SK-N-SH treated with all-trans-retinoic acid at 6 μM for 48 hours (cell line): ENCODE measurements at regions not wholly inside any gene's neighbourhood (a gene's known extent, or its start where the extent isn't known, plus 50 kb on each side); places are given as distances from the start of the nearest gene placed in this dataset.

Experiments
- ATAC-seq: fragments of 200-7000 bp; cut with Tn5 transposase; 3 replicates; pipeline ENCODE4 v1.9.1; 2020; ENCODE audit warnings: mild to moderate bottlenecking, moderate library complexity
- ARNTL ChIP-seq: fragments of 450-650 bp; formaldehyde crosslinking; IDR thresholded peaks from 2 replicates; pipeline ENCODE4 v1.5.0; 2020; ENCODE audit warnings: low read depth, mild to moderate bottlenecking, moderate library complexity, borderline replicate concordance
- BACH2 ChIP-seq: fragments of 250-450 bp; sonication (Bioruptor Pico); IDR thresholded peaks from 2 replicates; pipeline ENCODE4 v1.9.0; 2021; ENCODE audit warnings: mild to moderate bottlenecking, borderline replicate concordance
- CSDC2 ChIP-seq: fragments of 250-450 bp; sonication (Bioruptor Pico); IDR thresholded peaks from 2 replicates; pipeline ENCODE4 v1.5.0; 2020; ENCODE audit warnings: mild to moderate bottlenecking, moderate library complexity
- ESRRG ChIP-seq: fragments of 250-450 bp; sonication (Bioruptor Pico); IDR thresholded peaks from 2 replicates; pipeline ENCODE4 v1.6.1; 2021; ENCODE audit warnings: mild to moderate bottlenecking
- GLIS3 ChIP-seq: fragments of 250-450 bp; sonication (Bioruptor Pico); IDR thresholded peaks from 2 replicates; pipeline ENCODE4 v1.5.0; 2020; ENCODE audit warnings: mild to moderate bottlenecking, moderate library complexity
- ISL1 ChIP-seq: fragments of 250-450 bp; sonication (Bioruptor Pico); IDR thresholded peaks from 2 replicates; pipeline ENCODE4 v2.1.2; 2022; ENCODE audit warnings: mild to moderate bottlenecking, moderate library complexity
- OSR1 ChIP-seq: fragments of 250-450 bp; sonication (Bioruptor Pico); IDR thresholded peaks from 2 replicates; pipeline ENCODE4 v1.8.0; 2022; ENCODE audit warnings: moderate library complexity, mild to moderate bottlenecking, inconsistent platforms
- PPARA ChIP-seq: fragments of 250-450 bp; sonication (Bioruptor Pico); IDR thresholded peaks from 2 replicates; pipeline ENCODE4 v1.5.0; 2020; ENCODE audit warnings: mild to moderate bottlenecking, borderline replicate concordance
- RARB ChIP-seq: fragments of 250-450 bp; sonication (Bioruptor Pico); IDR thresholded peaks from 2 replicates; pipeline ENCODE4 v1.8.0; 2021; ENCODE audit warnings: mild to moderate bottlenecking, moderate library complexity
- SNAI2 ChIP-seq: fragments of 250-450 bp; sonication (Bioruptor Pico); IDR thresholded peaks from 2 replicates; pipeline ENCODE4 v1.5.0; 2020; ENCODE audit warnings: mild to moderate bottlenecking, moderate library complexity
- TCF4 ChIP-seq: fragments of 250-450 bp; sonication (Bioruptor Pico); IDR thresholded peaks from 2 replicates; pipeline ENCODE4 v1.8.0; 2021; ENCODE audit warnings: mild to moderate bottlenecking, moderate library complexity, borderline replicate concordance
- TOX ChIP-seq: fragments of 250-450 bp; sonication (Bioruptor Pico); IDR thresholded peaks from 2 replicates; pipeline ENCODE4 v1.8.0; 2021; ENCODE audit warnings: mild to moderate bottlenecking, moderate library complexity, borderline replicate concordance
- ZFP3 ChIP-seq: fragments of 250-450 bp; sonication (Bioruptor Pico); IDR thresholded peaks from 2 replicates; pipeline ENCODE4 v1.5.0; 2020; ENCODE audit warnings: mild to moderate bottlenecking, moderate library complexity
- ZFP30 ChIP-seq: fragments of 450-650 bp; formaldehyde crosslinking; IDR thresholded peaks from 2 replicates; pipeline ENCODE4 v1.5.0; 2022; ENCODE audit warnings: mild to moderate bottlenecking, moderate library complexity
- ZNF565 ChIP-seq: fragments of 450-650 bp; formaldehyde crosslinking; conservative IDR thresholded peaks from 2 replicates; pipeline ENCODE4 v1.5.0; 2020; ENCODE audit warnings: low read depth, mild to moderate bottlenecking, moderate library complexity
- ZNF70 ChIP-seq: fragments of 450-650 bp; formaldehyde crosslinking; IDR thresholded peaks from 2 replicates; pipeline ENCODE4 v1.5.0; 2020; ENCODE audit warnings: mild to moderate bottlenecking, moderate library complexity
- ZNF8 ChIP-seq: fragments of 450-650 bp; formaldehyde crosslinking; IDR thresholded peaks from 2 replicates; pipeline ENCODE4 v1.5.0; 2020; ENCODE audit warnings: mild to moderate bottlenecking, moderate library complexity
- TF ChIP-seq, protein P1 (sequence below): fragments of 250-450 bp; sonication (Bioruptor Pico); IDR thresholded peaks from 2 replicates; pipeline ENCODE4 v1.8.0; 2021; ENCODE audit warnings: low read depth, mild to moderate bottlenecking, moderate library complexity, borderline replicate concordance
- TF ChIP-seq, protein P2 (sequence below): fragments of 250-450 bp; sonication (Bioruptor Pico); IDR thresholded peaks from 2 replicates; pipeline ENCODE4 v1.8.0; 2020; ENCODE audit warnings: mild to moderate bottlenecking, moderate library complexity, borderline replicate concordance
- TF ChIP-seq, protein P3 (sequence below): fragments of 250-450 bp; sonication (Bioruptor Pico); IDR thresholded peaks from 2 replicates; pipeline ENCODE4 v1.5.1; 2020; ENCODE audit warnings: low read depth, mild to moderate bottlenecking, moderate library complexity
- TF ChIP-seq, protein P4 (sequence below): fragments of 250-450 bp; sonication (Bioruptor Pico); IDR thresholded peaks from 2 replicates; pipeline ENCODE4 v1.5.0; 2020; ENCODE audit warnings: mild to moderate bottlenecking, moderate library complexity
- TF ChIP-seq, protein P5 (sequence below): fragments of 250-450 bp; sonication (Bioruptor Pico); IDR thresholded peaks from 2 replicates; pipeline ENCODE4 v1.5.1; 2021; ENCODE audit warnings: mild to moderate bottlenecking, moderate library complexity

DNA sequence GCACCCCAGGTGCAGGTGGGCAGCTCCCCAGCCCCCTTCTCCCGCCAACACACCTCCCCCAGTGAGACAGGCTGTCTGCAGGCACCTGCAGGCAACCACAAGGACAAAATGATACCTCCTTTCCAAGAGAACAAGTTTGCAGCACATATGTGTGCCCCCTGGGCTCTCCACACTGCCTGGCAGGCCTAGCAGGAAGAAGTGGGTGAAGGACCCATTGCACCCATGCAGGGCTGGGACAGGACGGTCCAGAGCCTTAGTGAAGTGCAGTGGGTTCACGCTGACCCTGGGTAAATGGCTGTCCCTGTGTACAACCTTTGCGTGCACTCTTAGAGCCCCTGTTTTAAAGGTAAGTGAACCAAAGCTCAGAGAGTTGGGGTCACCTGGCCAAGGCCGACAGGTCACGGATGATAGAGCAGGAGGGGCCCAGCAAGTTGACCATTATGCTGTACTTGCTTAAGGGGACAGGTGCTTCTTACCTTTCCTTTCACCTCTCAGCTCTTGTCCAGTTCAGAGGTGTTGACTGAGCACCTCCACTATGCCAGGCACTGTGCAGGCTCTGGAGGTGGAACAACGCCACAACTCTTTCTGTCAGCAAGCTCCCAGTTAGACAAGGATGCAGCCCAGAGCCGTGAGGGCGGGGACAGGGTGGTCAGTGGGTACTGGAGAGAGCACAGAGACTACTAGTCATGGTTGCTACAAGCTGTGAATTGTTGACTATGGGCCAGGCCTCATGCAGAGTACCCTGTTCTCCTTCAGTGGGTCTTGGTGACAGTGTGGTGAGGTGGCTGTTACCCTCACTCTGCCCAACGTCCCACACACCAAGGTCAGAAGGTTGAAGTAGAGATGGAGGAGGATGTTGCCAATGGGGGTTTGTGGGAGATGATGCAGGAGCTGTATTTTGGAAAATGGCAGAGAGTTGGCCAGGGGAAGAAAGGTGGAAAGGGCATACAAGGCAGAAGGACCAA lies 125.9 kb downstream of the PAPOLA start:
- TF ChIP-seq ZNF565 (CRISPR knock-in tag) (no peak), CSDC2 (no peak), ISL1 (CRISPR knock-in tag) (no peak), ARNTL (CRISPR knock-in tag) (no peak), BACH2 (CRISPR knock-in tag) (no peak), TCF4 (CRISPR knock-in tag) (no peak), TOX (CRISPR knock-in tag) (no peak)
- TF ChIP-seq, protein P1, sequence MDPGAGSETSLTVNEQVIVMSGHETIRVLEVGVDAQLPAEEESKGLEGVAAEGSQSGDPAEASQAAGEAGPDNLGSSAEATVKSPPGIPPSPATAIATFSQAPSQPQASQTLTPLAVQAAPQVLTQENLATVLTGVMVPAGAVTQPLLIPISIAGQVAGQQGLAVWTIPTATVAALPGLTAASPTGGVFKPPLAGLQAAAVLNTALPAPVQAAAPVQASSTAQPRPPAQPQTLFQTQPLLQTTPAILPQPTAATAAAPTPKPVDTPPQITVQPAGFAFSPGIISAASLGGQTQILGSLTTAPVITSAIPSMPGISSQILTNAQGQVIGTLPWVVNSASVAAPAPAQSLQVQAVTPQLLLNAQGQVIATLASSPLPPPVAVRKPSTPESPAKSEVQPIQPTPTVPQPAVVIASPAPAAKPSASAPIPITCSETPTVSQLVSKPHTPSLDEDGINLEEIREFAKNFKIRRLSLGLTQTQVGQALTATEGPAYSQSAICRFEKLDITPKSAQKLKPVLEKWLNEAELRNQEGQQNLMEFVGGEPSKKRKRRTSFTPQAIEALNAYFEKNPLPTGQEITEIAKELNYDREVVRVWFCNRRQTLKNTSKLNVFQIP (CRISPR knock-in tag) = no peak
- TF ChIP-seq, protein P2, sequence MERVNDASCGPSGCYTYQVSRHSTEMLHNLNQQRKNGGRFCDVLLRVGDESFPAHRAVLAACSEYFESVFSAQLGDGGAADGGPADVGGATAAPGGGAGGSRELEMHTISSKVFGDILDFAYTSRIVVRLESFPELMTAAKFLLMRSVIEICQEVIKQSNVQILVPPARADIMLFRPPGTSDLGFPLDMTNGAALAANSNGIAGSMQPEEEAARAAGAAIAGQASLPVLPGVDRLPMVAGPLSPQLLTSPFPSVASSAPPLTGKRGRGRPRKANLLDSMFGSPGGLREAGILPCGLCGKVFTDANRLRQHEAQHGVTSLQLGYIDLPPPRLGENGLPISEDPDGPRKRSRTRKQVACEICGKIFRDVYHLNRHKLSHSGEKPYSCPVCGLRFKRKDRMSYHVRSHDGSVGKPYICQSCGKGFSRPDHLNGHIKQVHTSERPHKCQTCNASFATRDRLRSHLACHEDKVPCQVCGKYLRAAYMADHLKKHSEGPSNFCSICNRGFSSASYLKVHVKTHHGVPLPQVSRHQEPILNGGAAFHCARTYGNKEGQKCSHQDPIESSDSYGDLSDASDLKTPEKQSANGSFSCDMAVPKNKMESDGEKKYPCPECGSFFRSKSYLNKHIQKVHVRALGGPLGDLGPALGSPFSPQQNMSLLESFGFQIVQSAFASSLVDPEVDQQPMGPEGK = no peak
- ATAC-seq = no peak

DNA sequence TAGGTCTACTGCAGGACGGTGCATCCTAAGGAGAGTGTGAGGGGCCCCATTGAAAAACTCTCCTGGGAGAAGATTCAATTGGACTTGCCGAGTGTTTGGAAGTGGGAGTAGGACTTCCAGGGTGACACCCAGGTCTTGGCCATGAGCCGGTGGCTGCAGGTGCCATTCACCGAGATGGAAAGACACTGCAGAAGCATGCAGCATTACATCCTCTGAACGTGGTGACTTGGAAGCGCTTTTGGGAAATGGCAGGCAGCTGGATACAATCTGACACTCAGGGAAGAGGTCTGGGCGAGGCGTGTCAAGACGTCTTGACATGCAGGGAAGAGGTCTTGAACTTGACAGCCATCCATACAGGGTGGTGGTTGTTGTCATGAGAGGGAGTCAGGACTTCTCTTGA lies 126.9 kb downstream of the PAPOLA start:
- TF ChIP-seq, protein P3, sequence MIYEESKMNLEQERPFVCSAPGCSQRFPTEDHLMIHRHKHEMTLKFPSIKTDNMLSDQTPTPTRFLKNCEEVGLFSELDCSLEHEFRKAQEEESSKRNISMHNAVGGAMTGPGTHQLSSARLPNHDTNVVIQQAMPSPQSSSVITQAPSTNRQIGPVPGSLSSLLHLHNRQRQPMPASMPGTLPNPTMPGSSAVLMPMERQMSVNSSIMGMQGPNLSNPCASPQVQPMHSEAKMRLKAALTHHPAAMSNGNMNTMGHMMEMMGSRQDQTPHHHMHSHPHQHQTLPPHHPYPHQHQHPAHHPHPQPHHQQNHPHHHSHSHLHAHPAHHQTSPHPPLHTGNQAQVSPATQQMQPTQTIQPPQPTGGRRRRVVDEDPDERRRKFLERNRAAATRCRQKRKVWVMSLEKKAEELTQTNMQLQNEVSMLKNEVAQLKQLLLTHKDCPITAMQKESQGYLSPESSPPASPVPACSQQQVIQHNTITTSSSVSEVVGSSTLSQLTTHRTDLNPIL (CRISPR knock-in tag) = no peak
- no peak for TF ChIP-seq ARNTL (CRISPR knock-in tag)
- no peak for ATAC-seq

DNA sequence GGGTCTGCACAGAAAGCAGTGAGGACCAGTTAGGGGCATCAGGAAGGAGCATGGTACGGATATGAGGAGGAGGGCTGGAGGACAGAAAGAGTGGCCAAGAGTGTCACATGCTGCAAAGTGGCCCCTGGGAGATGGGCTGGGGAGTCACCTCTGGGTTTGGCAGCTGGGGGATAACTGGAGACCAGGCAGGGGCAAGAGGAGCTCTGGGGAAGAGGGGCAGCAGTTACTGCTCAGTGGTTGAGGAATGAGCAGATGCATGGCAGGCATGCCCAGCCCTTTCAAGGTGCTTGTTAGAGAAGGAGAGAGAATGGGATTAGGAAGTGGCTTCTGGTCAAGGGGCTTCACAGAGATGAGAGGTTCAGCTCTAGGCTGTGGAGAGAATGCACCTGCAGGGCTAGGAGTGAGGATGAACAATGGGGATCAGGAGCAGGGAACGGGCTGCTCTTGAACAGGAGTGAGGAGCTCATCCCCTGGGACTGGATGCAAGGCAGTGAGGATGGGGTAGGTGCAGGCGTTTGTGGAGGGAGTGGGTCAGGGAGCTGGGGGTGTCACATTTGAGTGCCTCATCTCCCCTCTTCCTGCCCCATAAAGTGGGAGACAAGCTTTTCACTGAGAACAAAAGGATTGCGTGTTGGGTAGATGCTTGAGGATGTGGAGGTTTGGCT lies 127.5 kb downstream of the PAPOLA start:
- TF ChIP-seq ZNF70 (CRISPR knock-in tag) = no peak
- TF ChIP-seq RARB (CRISPR knock-in tag) = no peak
- TF ChIP-seq PPARA (CRISPR knock-in tag) = no peak
- TF ChIP-seq, protein P3 (CRISPR knock-in tag) = no peak
- TF ChIP-seq, protein P4, sequence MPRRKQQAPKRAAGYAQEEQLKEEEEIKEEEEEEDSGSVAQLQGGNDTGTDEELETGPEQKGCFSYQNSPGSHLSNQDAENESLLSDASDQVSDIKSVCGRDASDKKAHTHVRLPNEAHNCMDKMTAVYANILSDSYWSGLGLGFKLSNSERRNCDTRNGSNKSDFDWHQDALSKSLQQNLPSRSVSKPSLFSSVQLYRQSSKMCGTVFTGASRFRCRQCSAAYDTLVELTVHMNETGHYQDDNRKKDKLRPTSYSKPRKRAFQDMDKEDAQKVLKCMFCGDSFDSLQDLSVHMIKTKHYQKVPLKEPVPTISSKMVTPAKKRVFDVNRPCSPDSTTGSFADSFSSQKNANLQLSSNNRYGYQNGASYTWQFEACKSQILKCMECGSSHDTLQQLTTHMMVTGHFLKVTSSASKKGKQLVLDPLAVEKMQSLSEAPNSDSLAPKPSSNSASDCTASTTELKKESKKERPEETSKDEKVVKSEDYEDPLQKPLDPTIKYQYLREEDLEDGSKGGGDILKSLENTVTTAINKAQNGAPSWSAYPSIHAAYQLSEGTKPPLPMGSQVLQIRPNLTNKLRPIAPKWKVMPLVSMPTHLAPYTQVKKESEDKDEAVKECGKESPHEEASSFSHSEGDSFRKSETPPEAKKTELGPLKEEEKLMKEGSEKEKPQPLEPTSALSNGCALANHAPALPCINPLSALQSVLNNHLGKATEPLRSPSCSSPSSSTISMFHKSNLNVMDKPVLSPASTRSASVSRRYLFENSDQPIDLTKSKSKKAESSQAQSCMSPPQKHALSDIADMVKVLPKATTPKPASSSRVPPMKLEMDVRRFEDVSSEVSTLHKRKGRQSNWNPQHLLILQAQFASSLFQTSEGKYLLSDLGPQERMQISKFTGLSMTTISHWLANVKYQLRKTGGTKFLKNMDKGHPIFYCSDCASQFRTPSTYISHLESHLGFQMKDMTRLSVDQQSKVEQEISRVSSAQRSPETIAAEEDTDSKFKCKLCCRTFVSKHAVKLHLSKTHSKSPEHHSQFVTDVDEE (CRISPR knock-in tag) = no peak
- TF ChIP-seq TCF4 (CRISPR knock-in tag) = no peak
- TF ChIP-seq ZNF8 (CRISPR knock-in tag) = no peak
- ATAC-seq = no peak

DNA sequence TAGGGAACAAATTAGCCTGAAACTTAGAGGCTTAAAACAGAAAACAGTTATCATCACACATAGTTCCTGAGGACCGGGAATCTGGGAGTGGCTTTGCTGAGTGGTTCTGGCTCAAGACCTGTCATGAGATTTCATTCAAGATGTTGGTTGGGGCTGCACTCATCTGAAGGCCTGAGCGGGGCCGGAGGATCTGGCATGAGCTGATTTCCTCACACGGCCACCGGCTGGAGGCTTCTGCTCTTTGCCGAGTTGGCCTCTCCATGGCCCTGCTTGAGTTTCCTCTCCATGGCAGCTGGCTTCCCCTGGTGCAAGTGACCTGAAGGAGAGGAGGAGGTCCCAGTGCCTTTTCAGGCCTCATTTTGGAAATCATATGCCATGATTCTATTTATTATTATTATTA lies 128.1 kb downstream of the PAPOLA start:
- ATAC-seq = no peak
- TF ChIP-seq ARNTL (CRISPR knock-in tag) (no peak), TCF4 (CRISPR knock-in tag) (no peak), GLIS3 (no peak), ISL1 (CRISPR knock-in tag) (no peak), BACH2 (CRISPR knock-in tag) (no peak), CSDC2 (no peak), ESRRG (CRISPR knock-in tag) (no peak), ZFP30 (CRISPR knock-in tag) (no peak), SNAI2 (no peak), ZFP3 (no peak), OSR1 (CRISPR knock-in tag) (no peak), ZNF8 (CRISPR knock-in tag) (no peak)
- TF ChIP-seq, protein P5, sequence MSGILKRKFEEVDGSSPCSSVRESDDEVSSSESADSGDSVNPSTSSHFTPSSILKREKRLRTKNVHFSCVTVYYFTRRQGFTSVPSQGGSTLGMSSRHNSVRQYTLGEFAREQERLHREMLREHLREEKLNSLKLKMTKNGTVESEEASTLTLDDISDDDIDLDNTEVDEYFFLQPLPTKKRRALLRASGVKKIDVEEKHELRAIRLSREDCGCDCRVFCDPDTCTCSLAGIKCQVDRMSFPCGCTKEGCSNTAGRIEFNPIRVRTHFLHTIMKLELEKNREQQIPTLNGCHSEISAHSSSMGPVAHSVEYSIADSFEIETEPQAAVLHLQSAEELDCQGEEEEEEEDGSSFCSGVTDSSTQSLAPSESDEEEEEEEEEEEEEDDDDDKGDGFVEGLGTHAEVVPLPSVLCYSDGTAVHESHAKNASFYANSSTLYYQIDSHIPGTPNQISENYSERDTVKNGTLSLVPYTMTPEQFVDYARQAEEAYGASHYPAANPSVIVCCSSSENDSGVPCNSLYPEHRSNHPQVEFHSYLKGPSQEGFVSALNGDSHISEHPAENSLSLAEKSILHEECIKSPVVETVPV (CRISPR knock-in tag) = no peak
